Activated CD4-positive, alpha-beta T cell treated with anti-CD3 and anti-CD28 coated beads, Interleukin-2, Interleukin-6, amounts not matched to agents 100 ng/mL and 50 ng/mL, durations not matched to agents 16 hours and 8 hours (primary cell): ENCODE measurements at regions not wholly inside any gene's neighbourhood (a gene's known extent, or its start where the extent isn't known, plus 50 kb on each side); places are given as distances from the start of the nearest gene placed in this dataset.

ENCODE experiments used
- DNase-seq: peaks from one replicate; pipeline ENCODE4 v3.0.0-alpha.2; 2020

- no peak for DNase-seq
Observed at GRCh38 chr3:166187237-166187636, 350.0 kb upstream of the BCHE start.

GRCh38 chr3:166186003-166186402 lies 348.8 kb upstream of the BCHE start:
- DNase-seq = peak; percentile 13

- DNase-seq = no peak
Observed at GRCh38 chr3:166177130-166177529, 339.9 kb upstream of the BCHE start.

- no peak for DNase-seq
Observed at GRCh38 chr3:166171695-166172094, 334.5 kb upstream of the BCHE start.

- DNase-seq = no peak
Observed at GRCh38 chr3:166169681-166170080, 332.5 kb upstream of the BCHE start.

GRCh38 chr3:166127969-166128368 lies 290.7 kb upstream of the BCHE start:
- no peak for DNase-seq

GRCh38 chr3:166125179-166125578 lies 288.0 kb upstream of the BCHE start:
- DNase-seq = no peak

GRCh38 chr3:166123576-166123975 lies 286.4 kb upstream of the BCHE start:
- no peak for DNase-seq

GRCh38 chr3:166123088-166123487 lies 285.9 kb upstream of the BCHE start:
- no peak for DNase-seq

- no peak for DNase-seq
Observed at GRCh38 chr3:166118049-166118448, 280.8 kb upstream of the BCHE start.

GRCh38 chr3:166114448-166114847 lies 277.2 kb upstream of the BCHE start:
- no peak for DNase-seq

GRCh38 chr3:166111562-166111961 lies 274.3 kb upstream of the BCHE start:
- no peak for DNase-seq

GRCh38 chr3:166110102-166110501 lies 272.9 kb upstream of the BCHE start:
- no peak for DNase-seq

- DNase-seq = no peak
Observed at GRCh38 chr3:166104938-166105337, 267.7 kb upstream of the BCHE start.

GRCh38 chr3:166100730-166101129 lies 263.5 kb upstream of the BCHE start:
- DNase-seq = no peak

GRCh38 chr3:166089575-166089974 lies 252.4 kb upstream of the BCHE start:
- no peak for DNase-seq

GRCh38 chr3:166085164-166085856 lies 248.1 kb upstream of the BCHE start:
- no peak for DNase-seq

- DNase-seq = no peak
Observed at GRCh38 chr3:166080096-166080495, 242.9 kb upstream of the BCHE start.

- DNase-seq = no peak
Observed at GRCh38 chr3:166071831-166072230, 234.6 kb upstream of the BCHE start.

- no peak for DNase-seq
Observed at GRCh38 chr3:166064476-166064875, 227.3 kb upstream of the BCHE start.

- DNase-seq = no peak
Observed at GRCh38 chr3:166060789-166061479, 223.7 kb upstream of the BCHE start.

- DNase-seq = no peak
Observed at GRCh38 chr3:166052440-166052839, 215.2 kb upstream of the BCHE start.

- DNase-seq = no peak
Observed at GRCh38 chr3:166029507-166029906, 192.3 kb upstream of the BCHE start.

- DNase-seq = peak; percentile 30
Observed at GRCh38 chr3:166013073-166013679, 176.0 kb upstream of the BCHE start.
